Fibroblast of mammary gland (primary cell): ENCODE measurements at regions not wholly inside any gene's neighbourhood (a gene's known extent, or its start where the extent isn't known, plus 50 kb on each side); places are given as distances from the start of the nearest gene placed in this dataset.
A peak's percentile ranks its signal among the peaks of the same experiment; 100 is the strongest.

ENCODE experiments used
- DNase-seq: peaks from one replicate; pipeline ENCODE4 v3.0.0-alpha.2; 2010; ENCODE audit warnings: low read depth
- H3K4me3 ChIP-seq: 2 replicates; pipeline ENCODE4 v1.5.1; 2011; ENCODE audit warnings: low read depth, mild to moderate bottlenecking, low read length, moderate library complexity; ENCODE audit not compliant: control insufficient read depth
- CTCF ChIP-seq: conservative IDR thresholded peaks from 2 replicates; pipeline ENCODE4 v1.5.1; 2011; ENCODE audit warnings: low read depth, low read length, inconsistent platforms; ENCODE audit not compliant: control insufficient read depth, insufficient read depth

DNA sequence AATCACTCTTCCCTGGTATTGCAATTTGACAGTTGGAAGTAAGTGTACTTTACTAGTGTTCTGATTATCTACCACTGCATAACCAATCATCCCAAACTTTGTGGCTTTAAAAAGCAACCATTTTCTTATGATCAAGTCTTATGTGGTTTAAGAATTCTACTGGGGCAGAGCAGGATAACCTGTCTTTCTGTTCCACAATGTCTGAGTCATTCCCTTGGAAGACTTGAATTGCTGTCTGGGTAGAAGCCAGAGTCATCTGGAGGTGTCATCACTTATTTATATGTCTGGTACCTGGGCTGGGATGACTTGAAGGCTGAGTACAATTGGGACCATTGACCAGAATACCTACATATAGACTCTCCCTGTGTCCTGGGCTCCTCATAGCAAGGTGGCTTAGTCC lies 644.3 kb downstream of the HDGFL1 start:
- H3K4me3 ChIP-seq, result no peak overlapping the region
- no peak for TF ChIP-seq CTCF
- peak; percentile 35 for DNase-seq

DNA sequence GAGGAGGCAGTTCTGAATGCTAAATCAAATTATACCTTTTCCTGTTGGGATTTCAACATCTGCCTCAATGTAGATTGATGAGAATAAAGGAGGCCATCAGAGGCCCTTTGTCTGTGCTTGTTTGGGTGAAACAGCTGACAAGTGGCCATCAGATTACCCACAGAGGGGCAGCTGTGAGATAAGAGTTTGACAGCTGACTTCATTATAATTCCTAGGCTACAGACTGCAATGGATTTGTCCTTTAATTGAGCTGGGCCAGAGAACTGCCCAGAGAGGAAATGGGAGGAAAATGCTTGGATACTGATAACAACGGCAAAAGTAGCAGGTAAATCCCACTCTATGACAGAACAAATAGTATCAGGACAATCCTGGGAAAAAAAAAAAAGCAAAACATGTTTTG lies 649.4 kb downstream of the HDGFL1 start:
- no peak for DNase-seq

GRCh38 chr6:23222724-23223123 lies 653.4 kb downstream of the HDGFL1 start:
- no peak overlapping the region for H3K4me3 ChIP-seq
- TF ChIP-seq CTCF, result no peak
- no peak for DNase-seq

More for the DNA sequence above, 649.4 kb downstream of the HDGFL1 start:
- no peak overlapping the region for H3K4me3 ChIP-seq
- no peak for TF ChIP-seq CTCF

DNA sequence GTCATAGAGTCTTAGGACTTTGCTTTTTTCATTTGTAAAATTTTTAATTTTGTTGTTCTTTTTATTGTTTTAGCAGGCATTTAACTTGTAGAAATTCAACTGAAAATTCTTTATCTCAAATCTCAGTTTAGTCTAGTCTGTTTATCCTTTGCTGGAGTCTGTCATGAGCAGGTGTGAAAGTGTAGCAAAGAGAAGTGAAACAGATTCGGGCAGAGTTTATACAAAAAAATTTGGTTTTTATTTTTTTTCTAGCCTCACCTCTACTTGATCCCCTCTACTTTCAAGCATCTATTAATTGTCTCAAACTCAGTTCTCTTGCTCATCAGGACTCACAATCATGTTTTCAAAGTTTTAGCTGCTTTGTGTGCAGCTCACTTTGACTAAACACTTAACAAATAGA lies 655.2 kb downstream of the HDGFL1 start:
- no peak for DNase-seq
- TF ChIP-seq CTCF, result no peak
- H3K4me3 ChIP-seq, result no peak overlapping the region

- no peak for DNase-seq
- no peak for TF ChIP-seq CTCF
- H3K4me3 ChIP-seq, result no peak overlapping the region
These were observed 659.2 kb downstream of the HDGFL1 start for GRCh38 chr6:23228439-23229024.

GRCh38 chr6:23243854-23244253 lies 674.5 kb downstream of the HDGFL1 start:
- no peak for TF ChIP-seq CTCF
- DNase-seq, result no peak
- no peak overlapping the region for H3K4me3 ChIP-seq

GRCh38 chr6:23244300-23244699 lies 674.9 kb downstream of the HDGFL1 start:
- DNase-seq, result peak; percentile 94
- TF ChIP-seq CTCF, result no peak
- H3K4me3 ChIP-seq, result no peak overlapping the region
